ENCODE measurements at regions not wholly inside any gene's neighbourhood (a gene's known extent, or its start where the extent isn't known, plus 50 kb on each side); places are given as distances from the start of the nearest gene placed in this dataset.

DNA sequence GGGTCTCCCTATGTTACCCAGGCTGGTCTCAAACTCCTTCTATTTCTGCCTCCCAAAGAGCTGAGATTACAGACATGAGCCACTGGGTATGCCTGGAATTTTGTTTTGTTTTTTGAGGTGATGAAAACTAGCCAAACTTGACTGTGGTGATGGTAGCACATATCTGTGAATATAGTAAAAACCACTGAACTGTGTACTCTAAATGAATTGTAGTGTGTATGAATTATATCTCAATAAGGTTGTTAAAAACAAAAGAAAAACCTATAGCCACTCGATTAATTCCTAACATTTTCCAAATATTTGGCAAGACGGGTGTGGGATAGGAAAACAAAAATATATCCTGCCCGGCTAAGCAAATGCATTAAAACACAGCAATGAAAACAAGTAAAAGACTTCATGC lies 1302.3 kb upstream of the CHAC2 start:
- TF ChIP-seq POU2F2 (IDR thresholded peaks at IDR 0.05; ENCODE audit: low read depth, low read length) (no peak), POLR2A (IDR thresholded peaks at IDR 0.05; ENCODE audit: low read depth, low read length) (no peak)

Data from GM12891 (cell line).